Progenitor cell of endocrine pancreas (in vitro differentiated cells): ENCODE measurements at regions not wholly inside any gene's neighbourhood (a gene's known extent, or its start where the extent isn't known, plus 50 kb on each side); places are given as distances from the start of the nearest gene placed in this dataset.

Experiments used
- DNase-seq: peaks from one replicate; pipeline ENCODE4 v3.0.0; 2021; ENCODE audit warnings: low spot score; ENCODE audit not compliant: unreplicated experiment
- H3K27ac Mint-ChIP-seq: 2 replicates; pipeline ENCODE4 v1.8.0; 2021; ENCODE audit warnings: mild to moderate bottlenecking, moderate library complexity, mixed read lengths
- H3K27me3 Mint-ChIP-seq: 2 replicates; pipeline ENCODE4 v1.8.0; 2021; ENCODE audit warnings: mixed read lengths
- H3K36me3 Mint-ChIP-seq: 2 replicates; pipeline ENCODE4 v1.8.0; 2022; ENCODE audit warnings: mixed read lengths; ENCODE audit not compliant: insufficient read depth
- H3K4me1 Mint-ChIP-seq: 2 replicates; pipeline ENCODE4 v1.8.0; 2021; ENCODE audit warnings: low read depth, mixed read lengths
- H3K4me3 Mint-ChIP-seq: 2 replicates; pipeline ENCODE4 v1.8.0; 2021; ENCODE audit warnings: low read depth, mild to moderate bottlenecking, moderate library complexity, mixed read lengths
- H3K9me3 Mint-ChIP-seq: 2 replicates; pipeline ENCODE4 v1.8.0; 2021; ENCODE audit warnings: low read depth, mixed read lengths
- TF ChIP-seq, protein P1 (sequence below): fragments of 200-600 bp; sonication (generic); IDR thresholded peaks from one replicate; pipeline ENCODE4 v1.5.0; 2021; ENCODE audit warnings: antibody characterized with exemption, mild to moderate bottlenecking; ENCODE audit not compliant: unreplicated experiment

GRCh38 chr1:78223417-78224215 lies 177.8 kb downstream of the GIPC2 start:
- Mint-ChIP-seq H3K27ac (peak overlapping the region; percentile 83), H3K9me3 (peaks cover 13% of the 10 kb centered on the region), H3K4me3 (no peak overlapping the region), H3K36me3 (no peaks in the 10 kb centered on the region), H3K27me3 (peaks cover 6% of the 10 kb centered on the region), H3K4me1 (peaks cover 22% of the 10 kb centered on the region)
- DNase-seq, result no peak
- TF ChIP-seq, protein P1, sequence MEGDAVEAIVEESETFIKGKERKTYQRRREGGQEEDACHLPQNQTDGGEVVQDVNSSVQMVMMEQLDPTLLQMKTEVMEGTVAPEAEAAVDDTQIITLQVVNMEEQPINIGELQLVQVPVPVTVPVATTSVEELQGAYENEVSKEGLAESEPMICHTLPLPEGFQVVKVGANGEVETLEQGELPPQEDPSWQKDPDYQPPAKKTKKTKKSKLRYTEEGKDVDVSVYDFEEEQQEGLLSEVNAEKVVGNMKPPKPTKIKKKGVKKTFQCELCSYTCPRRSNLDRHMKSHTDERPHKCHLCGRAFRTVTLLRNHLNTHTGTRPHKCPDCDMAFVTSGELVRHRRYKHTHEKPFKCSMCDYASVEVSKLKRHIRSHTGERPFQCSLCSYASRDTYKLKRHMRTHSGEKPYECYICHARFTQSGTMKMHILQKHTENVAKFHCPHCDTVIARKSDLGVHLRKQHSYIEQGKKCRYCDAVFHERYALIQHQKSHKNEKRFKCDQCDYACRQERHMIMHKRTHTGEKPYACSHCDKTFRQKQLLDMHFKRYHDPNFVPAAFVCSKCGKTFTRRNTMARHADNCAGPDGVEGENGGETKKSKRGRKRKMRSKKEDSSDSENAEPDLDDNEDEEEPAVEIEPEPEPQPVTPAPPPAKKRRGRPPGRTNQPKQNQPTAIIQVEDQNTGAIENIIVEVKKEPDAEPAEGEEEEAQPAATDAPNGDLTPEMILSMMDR, result no peak

DNA sequence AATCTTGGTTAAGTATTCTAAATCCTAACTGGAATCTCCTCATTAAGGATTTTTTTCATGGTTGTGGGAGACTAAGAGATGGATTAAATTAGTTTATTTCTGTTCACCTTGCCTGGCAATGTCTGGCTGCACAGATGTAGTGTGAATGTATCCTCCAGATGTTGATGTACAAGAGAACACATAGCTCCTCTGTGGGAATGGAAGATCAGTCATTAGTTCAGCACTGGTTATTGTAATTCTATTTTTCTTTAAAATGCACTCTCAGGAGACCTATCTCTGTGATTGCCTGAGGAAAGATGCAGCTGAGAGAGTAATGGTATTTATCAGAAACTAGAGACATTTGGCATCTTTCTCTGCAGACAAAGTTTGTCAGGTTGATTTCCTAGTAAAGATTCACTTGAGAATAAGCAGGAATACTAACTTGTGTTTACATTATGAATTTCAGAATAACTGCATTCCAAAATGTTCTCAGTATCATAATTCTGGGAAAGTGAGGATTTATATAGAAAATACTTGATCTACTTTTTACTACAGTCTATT lies 178.6 kb downstream of the GIPC2 start:
- TF ChIP-seq, protein P1, result no peak
- H3K27me3 Mint-ChIP-seq, result peaks cover 6% of the 10 kb centered on the region

DNA sequence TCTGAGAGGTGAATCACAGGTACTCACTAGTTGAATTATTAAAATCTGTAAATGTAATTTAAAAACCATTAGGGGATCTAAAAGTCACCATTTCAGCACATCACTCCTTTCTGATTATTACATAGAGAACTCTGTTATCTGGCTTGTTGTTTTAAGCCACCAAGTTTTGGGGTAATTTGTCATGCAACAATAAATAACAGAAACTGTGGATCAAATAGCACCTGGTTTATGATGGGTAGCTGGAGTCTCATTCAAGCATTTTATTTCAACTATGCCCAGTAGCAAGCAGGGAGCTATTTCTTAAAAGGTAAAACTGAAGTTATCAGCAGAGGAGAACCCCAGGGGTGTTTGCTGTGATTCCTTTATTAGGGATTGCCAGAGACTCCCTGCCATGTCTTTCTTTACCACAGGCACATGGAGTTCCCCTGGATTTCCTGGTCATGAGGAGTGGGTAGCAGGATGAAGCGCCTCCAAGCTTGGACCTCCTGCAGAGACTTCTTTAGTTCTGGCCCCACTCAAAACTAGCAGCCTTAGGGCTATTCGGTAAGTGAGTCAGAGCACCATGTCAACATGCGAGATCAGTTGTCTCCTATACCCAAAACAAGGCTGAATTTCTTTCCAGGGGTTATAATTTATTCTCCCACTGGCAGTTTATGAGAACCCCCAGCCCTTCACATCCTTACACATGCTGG lies 179.2 kb downstream of the GIPC2 start:
- Mint-ChIP-seq H3K4me1 (peaks cover 22% of the 10 kb centered on the region), H3K36me3 (no peaks in the 10 kb centered on the region), H3K9me3 (peaks cover 11% of the 10 kb centered on the region), H3K4me3 (no peak overlapping the region), H3K27ac (no peak overlapping the region), H3K27me3 (peaks cover 6% of the 10 kb centered on the region)
- TF ChIP-seq, protein P1, result no peak
- DNase-seq, result no peak

More for the DNA sequence above, 178.6 kb downstream of the GIPC2 start:
- Mint-ChIP-seq H3K9me3 (peaks cover 12% of the 10 kb centered on the region), H3K36me3 (no peaks in the 10 kb centered on the region), H3K4me1 (peaks cover 22% of the 10 kb centered on the region), H3K27ac (no peak overlapping the region), H3K4me3 (no peak overlapping the region)
- DNase-seq, result no peak

- H3K27me3 Mint-ChIP-seq, result peaks cover 6% of the 10 kb centered on the region
- no peak overlapping the region for H3K27ac Mint-ChIP-seq
- H3K9me3 Mint-ChIP-seq, result peaks cover 4% of the 10 kb centered on the region
- no peaks in the 10 kb centered on the region for H3K36me3 Mint-ChIP-seq
- no peak for DNase-seq
- H3K4me1 Mint-ChIP-seq, result peaks cover 19% of the 10 kb centered on the region
- no peak overlapping the region for H3K4me3 Mint-ChIP-seq
- TF ChIP-seq, protein P1, result no peak
Observed at GRCh38 chr1:78226784-78227183, 181.0 kb downstream of the GIPC2 start.

- TF ChIP-seq, protein P1, result no peak
- DNase-seq, result no peak
- peaks cover 17% of the 10 kb centered on the region for H3K4me1 Mint-ChIP-seq
- no peak overlapping the region for H3K4me3 Mint-ChIP-seq
- H3K27ac Mint-ChIP-seq, result no peak overlapping the region
- no peaks in the 10 kb centered on the region for H3K36me3 Mint-ChIP-seq
- peaks cover 15% of the 10 kb centered on the region for H3K27me3 Mint-ChIP-seq
- H3K9me3 Mint-ChIP-seq, result peaks cover 3% of the 10 kb centered on the region
Observed at GRCh38 chr1:78227705-78228635, 182.2 kb downstream of the GIPC2 start.
